ENCODE measurements at regions not wholly inside any gene's neighbourhood (a gene's known extent, or its start where the extent isn't known, plus 50 kb on each side); places are given as distances from the start of the nearest gene placed in this dataset.

DNA sequence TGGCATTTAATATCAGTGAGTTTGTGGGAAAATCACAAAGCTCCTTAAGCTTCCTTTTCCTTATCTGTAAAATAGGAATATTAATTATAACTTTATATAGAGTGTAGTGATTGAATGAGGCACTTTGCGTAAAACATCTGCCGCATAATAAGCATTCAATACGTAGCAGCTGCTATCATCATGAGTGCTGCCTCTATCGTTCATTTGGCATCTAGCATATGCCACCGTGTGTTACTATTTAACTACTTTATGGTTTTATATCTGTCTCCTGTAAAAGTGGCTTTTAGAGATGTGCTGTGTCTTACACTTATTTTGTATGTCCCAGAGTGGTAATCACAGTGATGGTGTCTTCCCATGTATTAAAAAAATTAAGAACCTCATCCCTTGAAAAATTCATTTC, 729.6 kb downstream of the SORCS3 start:
- no peak for DNase-seq (ENCODE audit: low read depth)

DNA sequence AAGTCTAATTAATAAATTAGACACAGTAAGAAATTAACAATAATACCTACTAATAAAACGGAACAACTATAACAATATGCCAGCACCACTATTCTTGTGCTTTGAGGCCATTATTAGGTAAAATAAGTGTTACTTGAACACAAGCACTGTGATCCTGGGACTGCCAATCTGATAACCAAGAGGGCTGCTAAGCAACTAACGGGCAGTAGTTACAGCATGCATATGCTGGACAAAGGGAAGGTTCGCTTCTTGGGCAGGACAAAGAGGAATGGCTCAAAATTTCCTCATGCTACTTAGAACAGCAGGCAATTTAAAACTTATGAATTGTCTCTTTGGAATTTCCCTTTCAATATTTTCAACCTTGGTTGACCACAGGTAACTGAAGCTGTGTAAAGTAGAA, 718.6 kb downstream of the SORCS3 start:
- no peak for DNase-seq (ENCODE audit: low read depth)

DNA sequence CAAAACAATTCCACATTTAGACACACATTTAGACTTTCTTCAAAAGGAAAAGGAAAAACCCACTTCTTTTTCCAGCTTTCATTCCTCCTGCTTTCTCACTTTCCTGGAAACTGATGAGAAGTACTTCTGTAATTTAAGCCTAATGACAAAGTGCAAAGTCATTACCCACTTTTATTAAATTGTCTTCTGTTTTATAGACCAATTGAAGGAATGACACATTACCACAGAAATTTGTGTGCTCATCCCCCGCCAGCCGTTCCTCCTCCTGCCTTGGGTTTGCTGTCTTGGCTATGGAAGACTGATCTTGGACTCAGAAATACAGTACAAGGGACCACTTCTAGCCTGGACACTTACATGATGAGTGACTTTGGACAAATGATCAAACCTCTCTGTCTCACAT, 717.8 kb downstream of the SORCS3 start:
- DNase-seq (ENCODE audit: low read depth), result no peak

DNA sequence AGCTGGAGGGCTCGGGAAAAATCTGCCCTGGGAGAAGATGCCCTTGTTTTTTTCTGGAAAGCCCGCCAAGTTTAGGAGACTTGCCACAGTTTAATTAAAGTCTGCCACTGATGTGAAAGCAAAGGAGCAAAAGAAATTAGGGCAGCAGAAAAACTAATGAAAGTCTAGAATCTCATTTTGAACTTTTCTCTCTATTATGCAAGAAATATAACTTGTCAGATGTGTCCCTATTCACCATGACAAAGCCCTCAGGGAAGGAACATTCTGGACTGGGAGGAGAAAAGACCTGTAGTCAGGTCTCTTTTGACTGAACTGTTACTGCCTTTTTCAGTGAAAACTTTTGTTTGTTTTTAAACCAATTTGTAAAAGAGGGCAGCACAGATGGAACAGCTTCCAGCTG, 715.5 kb downstream of the SORCS3 start:
- no peak for DNase-seq (ENCODE audit: low read depth)

DNA sequence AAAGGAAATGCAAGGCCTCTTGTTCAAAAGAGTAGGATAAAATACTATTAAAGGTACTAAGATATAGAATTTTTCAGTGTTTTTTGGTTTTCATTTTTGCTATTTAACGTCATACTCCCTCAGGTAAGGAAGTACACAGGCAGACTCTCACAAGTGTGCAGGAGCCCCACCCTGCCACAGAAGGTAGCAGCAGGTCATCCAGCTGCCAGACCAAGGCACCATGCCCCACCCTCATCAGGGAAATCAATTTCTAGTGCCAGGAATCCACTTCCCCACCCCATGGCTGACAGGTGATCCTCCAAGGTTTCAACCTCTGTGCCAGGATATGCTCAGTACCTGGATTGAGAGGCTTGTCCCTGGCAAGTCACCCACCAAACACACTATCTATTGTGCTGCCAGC, 712.9 kb downstream of the SORCS3 start:
- no peak for DNase-seq (ENCODE audit: low read depth)

DNA sequence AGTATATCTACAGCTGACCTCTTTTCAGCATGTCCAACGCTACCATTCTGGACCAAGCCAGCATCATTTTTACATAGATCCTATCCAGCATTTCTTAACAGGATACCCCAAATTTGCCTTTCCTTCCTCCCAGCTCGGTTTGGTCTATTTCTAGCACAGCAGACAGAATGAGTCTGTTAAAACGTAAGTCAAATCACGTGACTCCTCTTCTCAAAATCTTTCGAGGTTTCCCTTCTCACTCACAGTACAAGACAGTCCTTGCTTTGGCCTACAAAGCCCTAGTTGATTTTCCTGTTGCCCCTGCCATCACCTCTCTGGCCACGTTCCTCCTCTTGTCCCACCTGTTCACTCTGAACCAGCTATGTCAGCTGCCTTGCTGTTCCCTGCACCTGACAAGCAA, 711.7 kb downstream of the SORCS3 start:
- no peak for DNase-seq (ENCODE audit: low read depth)

DNA sequence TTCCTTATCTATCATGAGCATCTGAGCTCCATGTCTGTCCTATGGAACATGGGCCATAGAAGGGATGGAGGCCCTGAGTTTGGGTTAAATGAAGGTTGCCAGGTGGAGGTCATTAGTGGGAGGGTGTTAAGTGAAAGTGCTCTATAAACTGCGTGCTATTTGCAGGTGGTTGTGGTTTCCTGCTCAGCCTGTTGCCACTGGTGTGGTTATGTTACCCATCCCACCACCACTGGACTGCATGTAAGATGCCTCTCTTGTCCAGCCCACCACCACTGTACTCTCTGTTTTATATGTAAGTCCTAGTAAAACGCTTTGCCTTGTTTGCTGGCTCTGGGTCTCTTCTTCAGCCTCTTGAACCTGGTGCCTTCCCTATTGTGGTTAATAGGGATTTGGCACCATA, 711.2 kb downstream of the SORCS3 start:
- no peak for DNase-seq (ENCODE audit: low read depth)

DNA sequence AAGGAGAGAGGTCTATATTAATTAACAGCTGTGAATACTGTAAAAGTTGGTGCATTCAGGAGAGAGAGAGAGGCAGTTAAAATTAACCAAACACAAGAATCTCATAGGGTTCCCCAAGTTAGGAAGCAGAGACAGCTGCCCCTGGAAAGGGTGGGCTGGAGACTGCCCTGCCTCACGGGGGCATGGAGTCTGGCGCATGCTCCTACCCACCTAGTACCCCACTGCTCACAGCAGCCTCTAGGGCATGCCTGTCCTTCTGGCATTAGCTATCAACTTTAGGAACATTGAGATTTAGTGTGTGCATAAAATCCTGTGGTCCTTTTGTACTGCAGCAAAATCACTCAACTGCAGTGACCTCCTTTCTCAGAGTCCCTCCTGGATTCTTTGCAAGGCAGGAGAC, 710.1 kb downstream of the SORCS3 start:
- DNase-seq (ENCODE audit: low read depth), result no peak

DNA sequence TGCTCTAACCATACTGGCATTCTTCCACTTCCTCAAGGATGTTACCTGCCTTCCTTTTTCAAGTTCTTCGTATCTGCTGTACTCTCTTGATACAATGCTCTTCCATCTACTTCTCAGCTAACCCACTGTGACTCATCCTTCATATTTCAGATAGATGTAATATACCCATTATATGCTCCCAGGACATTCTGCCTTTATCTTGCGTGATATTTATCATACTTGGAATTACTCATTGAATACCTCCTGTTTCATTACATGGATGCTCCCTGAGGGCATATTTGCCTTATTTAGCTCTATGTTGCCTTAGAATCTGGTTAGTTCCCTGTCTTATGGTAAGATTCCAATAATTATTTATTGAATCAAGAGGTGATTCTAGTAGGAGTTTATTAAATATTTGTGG, 706.4 kb downstream of the SORCS3 start:
- DNase-seq (ENCODE audit: low read depth), result no peak

DNA sequence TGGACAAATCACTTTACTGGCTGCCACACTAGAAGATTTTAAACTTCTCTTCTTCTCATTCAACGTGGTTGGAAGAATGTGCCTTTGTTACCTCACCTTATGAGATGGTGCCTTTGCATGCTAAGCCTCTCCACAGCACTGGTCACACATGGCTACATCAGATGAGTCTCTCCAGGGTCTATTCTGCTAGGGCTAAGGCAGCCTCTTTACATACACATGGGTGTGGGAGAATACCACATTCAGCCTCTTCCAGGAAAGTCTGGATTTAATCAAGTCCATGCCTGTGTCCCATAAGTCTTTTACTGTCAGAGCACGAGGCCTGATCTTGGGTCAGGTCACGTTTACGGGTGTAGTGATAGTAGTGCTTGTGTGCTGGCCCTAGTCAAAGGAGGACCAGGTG, 701.5 kb downstream of the SORCS3 start:
- DNase-seq (ENCODE audit: low read depth), result no peak

DNA sequence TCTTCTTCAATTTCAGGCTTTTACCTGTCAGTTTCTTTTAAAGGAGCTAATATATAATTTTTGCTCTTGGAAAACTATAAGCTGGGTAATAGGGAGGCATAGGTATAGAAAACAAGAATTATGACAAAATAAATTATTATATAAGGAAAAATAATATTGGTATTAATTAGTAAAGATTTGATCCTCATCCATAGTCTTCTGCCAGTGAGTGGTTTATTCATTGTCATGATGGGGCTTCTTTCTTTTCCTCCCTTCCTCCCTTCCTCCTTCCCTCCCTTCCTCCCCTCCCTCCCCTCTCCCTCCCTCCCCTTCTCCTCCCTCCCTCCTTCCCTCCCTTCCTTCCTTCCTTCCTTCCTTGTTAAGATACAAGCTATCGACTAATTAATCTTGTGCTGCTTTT, 698.6 kb downstream of the SORCS3 start:
- DNase-seq (ENCODE audit: low read depth), result no peak

DNA sequence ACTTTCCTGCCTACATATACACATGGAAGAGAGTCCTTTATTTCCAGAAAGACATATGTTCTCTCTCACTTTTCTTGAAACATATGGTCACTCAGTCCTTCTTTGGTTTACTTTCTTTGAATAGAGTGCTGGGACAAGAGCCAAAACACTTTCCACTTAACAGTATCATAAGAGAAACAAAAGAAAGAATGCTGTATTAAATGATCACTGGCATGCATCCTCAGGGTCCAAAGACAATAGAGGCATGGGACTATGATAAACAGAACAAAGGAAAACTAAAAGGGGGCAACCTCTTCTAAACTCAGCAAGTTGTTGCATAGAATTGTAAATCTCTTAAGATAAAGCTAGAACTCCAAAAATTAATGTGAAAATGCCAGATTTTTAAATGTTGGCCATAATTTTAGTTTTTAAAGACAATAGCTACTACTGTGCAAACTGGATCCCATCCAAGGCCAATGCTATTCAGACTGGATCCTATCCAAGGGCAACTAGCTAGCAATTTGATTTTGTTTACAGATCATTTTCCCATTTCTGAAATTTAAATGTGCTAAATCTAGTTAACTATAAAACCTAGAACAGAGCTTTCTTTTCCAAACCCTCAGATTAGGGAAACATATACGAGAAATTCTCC, 687.5 kb downstream of the SORCS3 start:
- DNase-seq (ENCODE audit: low read depth), result no peak

Measured in fibroblast of the conjunctiva (primary cell).